Activated B cell treated with CpG ODN at 0.5 μM for 24 hours (primary cell): ENCODE measurements at regions not wholly inside any gene's neighbourhood (a gene's known extent, or its start where the extent isn't known, plus 50 kb on each side); places are given as distances from the start of the nearest gene placed in this dataset.

Experiments
- ATAC-seq: fragments of 200-7000 bp; cut with Tn5 transposase; one replicate; pipeline ENCODE4 v1.10.0; 2021; ENCODE audit warnings: low read depth, mild to moderate bottlenecking, moderate library complexity
- CTCF ChIA-PET: fragments of 350-600 bp; sonication (Branson Sonifier 250); formaldehyde crosslinking; loops from one replicate; lab custom pipeline; 2021; ENCODE audit warnings: antibody characterized with exemption; lab: Charles Lee
- POLR2A ChIA-PET: fragments of 350-600 bp; sonication (Branson Sonifier 250); formaldehyde crosslinking; loops from one replicate; lab custom pipeline; 2021; ENCODE audit warnings: antibody characterized with exemption; lab: Charles Lee
- DNase-seq: peaks from one replicate; pipeline ENCODE4 v3.0.0; 2022
- H3K27ac Mint-ChIP-seq: one replicate; pipeline ENCODE4 v1.8.0; 2020; ENCODE audit warnings: mixed read lengths
- H3K27me3 Mint-ChIP-seq: one replicate; pipeline ENCODE4 v1.8.0; 2021; ENCODE audit warnings: mixed read lengths
- H3K36me3 Mint-ChIP-seq: one replicate; pipeline ENCODE4 v1.8.0; 2021; ENCODE audit warnings: low read depth, mixed read lengths
- H3K4me1 Mint-ChIP-seq: one replicate; pipeline ENCODE4 v1.8.0; 2021; ENCODE audit warnings: mixed read lengths
- H3K4me3 Mint-ChIP-seq: one replicate; pipeline ENCODE4 v1.8.0; 2020; ENCODE audit warnings: mild to moderate bottlenecking, mixed read lengths
- H3K9me3 Mint-ChIP-seq: one replicate; pipeline ENCODE4 v1.8.0; 2020; ENCODE audit warnings: mixed read lengths
- CTCF ChIP-seq: fragments of 200-600 bp; IDR thresholded peaks from one replicate; pipeline ENCODE4 v1.8.0; 2022; ENCODE audit warnings: antibody characterized with exemption, mild to moderate bottlenecking
- intact Hi-C: fragments of 100-400 bp; cut with micrococcal nuclease; formaldehyde crosslinking; loops from one replicate; pipeline ENCODE4 v1.15.1; 2024

GRCh38 chr5:164298165-164298564 is 792.7 kb downstream of the MAT2B start:
- H3K36me3 Mint-ChIP-seq = no peaks in the 10 kb centered on the region
- no peaks in the 10 kb centered on the region for H3K9me3 Mint-ChIP-seq
- POLR2A ChIA-PET = no interaction called here
- no peak overlapping the region for H3K27ac Mint-ChIP-seq
- no peaks in the 10 kb centered on the region for H3K27me3 Mint-ChIP-seq
- no peaks in the 10 kb centered on the region for H3K4me1 Mint-ChIP-seq
- DNase-seq = no peak
- CTCF ChIA-PET = no interaction called here
- H3K4me3 Mint-ChIP-seq = no peak overlapping the region
- no peak for TF ChIP-seq CTCF
- no peak for ATAC-seq
- intact Hi-C loops = no loop called here

GRCh38 chr5:164300295-164300694 is 794.9 kb downstream of the MAT2B start:
- no peak for DNase-seq
- no peak for ATAC-seq
- H3K9me3 Mint-ChIP-seq = no peaks in the 10 kb centered on the region
- H3K4me1 Mint-ChIP-seq = no peaks in the 10 kb centered on the region
- POLR2A ChIA-PET = no interaction called here
- H3K36me3 Mint-ChIP-seq = no peaks in the 10 kb centered on the region
- TF ChIP-seq CTCF = no peak
- CTCF ChIA-PET = no interaction called here
- no peaks in the 10 kb centered on the region for H3K27me3 Mint-ChIP-seq
- H3K4me3 Mint-ChIP-seq = no peak overlapping the region
- no peak overlapping the region for H3K27ac Mint-ChIP-seq
- intact Hi-C loops = no loop called here

- Mint-ChIP-seq H3K36me3 (no peaks in the 10 kb centered on the region), H3K9me3 (no peaks in the 10 kb centered on the region), H3K27ac (no peak overlapping the region), H3K4me1 (no peaks in the 10 kb centered on the region), H3K4me3 (no peak overlapping the region), H3K27me3 (no peaks in the 10 kb centered on the region)
- ATAC-seq = no peak
- no peak for DNase-seq
- POLR2A ChIA-PET = no interaction called here
- intact Hi-C loops = no loop called here
- no peak for TF ChIP-seq CTCF
- CTCF ChIA-PET = no interaction called here
These were observed 795.7 kb downstream of the MAT2B start for GRCh38 chr5:164301136-164301535.

GRCh38 chr5:164301708-164302107 is 796.3 kb downstream of the MAT2B start:
- no peak overlapping the region for H3K4me3 Mint-ChIP-seq
- CTCF ChIA-PET = no interaction called here
- H3K4me1 Mint-ChIP-seq = no peaks in the 10 kb centered on the region
- H3K36me3 Mint-ChIP-seq = no peaks in the 10 kb centered on the region
- no peak overlapping the region for H3K27ac Mint-ChIP-seq
- ATAC-seq (no peak), DNase-seq (no peak)
- no peaks in the 10 kb centered on the region for H3K27me3 Mint-ChIP-seq
- no peaks in the 10 kb centered on the region for H3K9me3 Mint-ChIP-seq
- POLR2A ChIA-PET = no interaction called here
- intact Hi-C loops = no loop called here
- no peak for TF ChIP-seq CTCF

- H3K27ac Mint-ChIP-seq = no peak overlapping the region
These were observed 797.3 kb downstream of the MAT2B start for GRCh38 chr5:164302533-164303235.

More at GRCh38 chr5:164302533-164303235, 797.3 kb downstream of the MAT2B start:
- H3K36me3 Mint-ChIP-seq = no peaks in the 10 kb centered on the region
- no peak overlapping the region for H3K4me3 Mint-ChIP-seq
- no peaks in the 10 kb centered on the region for H3K9me3 Mint-ChIP-seq
- intact Hi-C loops = no loop called here
- DNase-seq (no peak), ATAC-seq (no peak)
- H3K4me1 Mint-ChIP-seq = no peaks in the 10 kb centered on the region
- POLR2A ChIA-PET = no interaction called here
- no peak for TF ChIP-seq CTCF
- CTCF ChIA-PET = no interaction called here
- H3K27me3 Mint-ChIP-seq = no peaks in the 10 kb centered on the region
